UCSD-AML1 (cell line): ENCODE measurements at regions not wholly inside any gene's neighbourhood (a gene's known extent, or its start where the extent isn't known, plus 50 kb on each side); places are given as distances from the start of the nearest gene placed in this dataset.

Source experiments
- DNase-seq: peaks from one replicate; lab custom pipeline; 2025; ENCODE audit not compliant: unreplicated experiment; lab: John Stamatoyannopoulos, UW

DNA sequence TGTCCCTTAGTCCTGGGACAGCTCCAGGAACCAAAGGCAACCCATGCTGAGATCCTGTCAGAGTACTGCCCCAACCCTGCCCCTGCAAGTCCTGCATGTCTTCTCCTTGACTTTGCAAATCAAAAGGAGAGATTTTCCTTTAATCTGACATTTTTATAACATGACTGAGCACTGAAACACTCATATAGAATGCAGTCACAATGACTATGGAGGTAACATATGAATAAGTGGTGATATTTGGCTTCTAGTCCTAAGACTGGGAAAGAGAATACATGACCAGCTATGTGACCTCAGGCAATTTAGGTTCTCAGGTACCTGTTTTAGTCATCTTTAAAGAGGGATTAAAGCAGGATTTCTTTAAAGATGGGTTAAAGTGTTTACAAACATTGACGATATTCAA, 941.6 kb upstream of the CDH8 start:
- no peak for DNase-seq

DNA sequence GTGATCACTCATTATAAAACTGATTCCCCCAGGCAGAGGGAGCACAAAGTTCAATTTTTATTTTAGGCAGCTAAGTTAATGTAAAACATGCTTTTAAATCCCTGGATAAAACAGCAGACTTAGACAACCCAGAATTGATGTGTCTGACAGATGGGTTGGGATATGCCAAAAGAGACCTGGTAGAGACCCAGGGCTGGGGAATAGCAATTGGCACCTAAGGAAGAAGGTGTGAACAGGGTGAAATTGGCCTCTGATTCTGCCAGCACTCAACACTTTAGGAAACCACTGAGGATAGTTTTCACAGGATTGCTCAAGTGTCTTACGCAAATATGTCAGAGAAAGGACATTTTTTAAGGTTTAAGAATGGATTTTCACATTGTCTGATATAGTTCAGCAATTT, 938.2 kb upstream of the CDH8 start:
- no peak for DNase-seq

DNA sequence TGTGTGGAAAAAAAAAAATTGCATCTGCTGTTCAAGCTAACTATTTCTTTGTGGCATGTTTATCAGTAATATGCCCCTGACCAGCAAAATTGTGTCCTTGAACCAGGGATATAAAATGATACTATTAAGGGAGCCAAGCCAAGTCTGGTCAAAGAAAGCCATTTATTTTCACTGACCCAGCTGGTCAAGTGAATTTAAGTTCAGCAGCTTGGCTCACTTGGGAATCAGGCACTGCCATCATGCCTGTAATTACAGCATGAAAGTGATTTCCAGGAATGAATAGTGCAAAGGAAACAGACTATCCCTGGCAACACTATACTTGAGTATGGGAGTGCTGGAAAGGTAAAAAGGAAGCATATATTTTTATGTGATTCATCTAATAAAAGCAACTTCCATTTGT, 934.6 kb upstream of the CDH8 start:
- DNase-seq = no peak

DNA sequence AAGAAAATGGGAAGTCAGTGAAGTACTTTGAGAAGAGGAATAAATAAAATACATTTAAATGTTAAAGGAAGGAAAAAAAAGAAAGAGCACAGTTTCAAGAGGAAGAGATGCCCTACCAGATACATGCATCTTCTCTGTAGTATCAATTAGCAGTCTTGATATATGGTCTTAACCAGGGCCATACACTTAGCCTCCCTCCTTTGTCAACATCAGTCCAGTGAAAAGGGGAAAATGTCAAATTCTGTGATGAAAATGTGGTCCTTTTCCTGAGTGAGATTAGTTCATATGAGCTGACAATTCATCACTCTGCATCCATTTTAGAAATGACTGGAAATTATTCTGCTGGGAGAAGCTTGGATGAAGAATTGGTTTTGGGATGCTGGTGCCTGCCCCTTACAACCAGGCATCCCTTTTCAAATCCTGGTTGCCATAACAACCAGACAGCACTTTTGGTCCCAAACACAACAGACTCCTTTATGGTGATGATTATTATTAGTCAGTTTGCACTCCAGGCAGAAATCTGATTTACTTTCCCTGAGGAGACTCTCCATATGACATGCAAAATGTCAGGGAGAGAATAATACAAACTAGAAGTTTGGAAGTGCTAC, 933.6 kb upstream of the CDH8 start:
- no peak for DNase-seq

DNA sequence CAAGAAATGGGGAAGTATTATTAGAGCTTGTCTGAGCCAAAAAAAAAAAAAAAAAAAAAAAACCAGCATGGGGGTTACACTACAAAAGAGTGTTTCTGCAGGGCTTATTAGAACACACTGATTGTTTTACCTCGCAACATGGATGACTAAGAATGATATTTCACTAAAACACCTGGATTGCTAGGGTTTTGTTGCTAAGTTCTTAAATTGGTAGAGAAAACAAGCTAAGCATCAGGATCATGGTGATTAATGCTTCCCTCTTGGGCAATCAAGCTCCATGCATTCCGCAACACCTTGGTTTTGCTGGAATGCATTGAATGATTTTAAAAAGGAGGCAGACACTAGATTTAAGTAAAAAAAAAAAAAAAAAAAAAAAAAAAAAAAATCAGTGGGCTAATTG, 931.4 kb upstream of the CDH8 start:
- DNase-seq = no peak

DNA sequence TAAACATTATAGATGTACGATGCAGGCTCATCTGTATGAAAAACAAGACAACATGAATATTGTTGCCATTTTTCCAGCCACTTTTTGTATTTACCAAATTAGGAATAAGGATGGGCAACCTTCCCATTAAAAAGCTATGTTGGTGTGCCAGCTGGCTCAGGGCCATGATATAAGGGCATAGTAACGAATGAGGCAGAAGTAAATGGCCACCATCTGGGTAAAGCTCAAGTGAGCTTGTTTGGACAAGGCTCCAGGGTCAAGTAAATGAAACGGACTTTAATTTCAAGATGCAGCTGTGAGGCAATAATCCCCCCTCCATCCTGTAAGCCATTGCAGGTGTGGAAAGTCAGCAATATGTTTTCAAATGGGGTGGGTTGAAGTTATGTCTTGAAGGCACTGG, 930.9 kb upstream of the CDH8 start:
- no peak for DNase-seq

DNA sequence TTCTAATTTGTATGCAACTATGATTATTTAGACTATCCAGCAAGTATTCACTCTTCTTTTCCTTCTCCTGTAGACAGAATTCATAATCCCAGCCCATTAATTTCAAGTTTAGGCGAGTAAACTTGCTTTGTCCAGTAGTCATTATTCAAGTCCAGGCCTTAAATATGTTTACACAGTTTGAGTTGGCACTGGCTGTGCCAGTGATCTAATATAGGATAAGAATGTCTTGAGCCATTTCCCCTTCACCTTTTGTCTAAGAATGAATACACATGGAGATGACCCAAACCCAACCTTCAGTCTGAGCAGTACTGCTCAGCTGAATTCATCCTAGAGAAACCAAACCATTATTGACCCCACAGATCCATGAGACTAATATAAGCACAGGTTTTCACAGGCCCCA, 930.4 kb upstream of the CDH8 start:
- DNase-seq = no peak

DNA sequence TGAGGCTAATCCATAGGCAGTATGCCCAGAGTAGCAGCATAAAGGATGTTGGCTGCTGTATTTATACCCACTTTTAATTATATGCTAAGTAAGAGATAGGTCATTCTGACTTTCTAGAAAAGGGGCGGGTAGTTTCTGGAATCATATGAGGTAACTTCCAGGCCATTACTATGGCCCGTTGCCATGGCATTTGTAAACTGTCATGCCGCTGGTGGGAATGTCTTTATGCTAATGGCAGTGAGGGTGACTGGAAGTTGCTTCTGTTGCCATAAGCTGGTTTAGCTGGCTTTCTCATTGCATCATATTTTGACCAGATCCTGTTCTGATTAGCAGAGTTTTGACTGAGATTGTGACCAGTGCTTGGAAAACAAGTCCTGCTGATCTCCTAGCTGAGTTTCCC, 929.6 kb upstream of the CDH8 start:
- DNase-seq = no peak

DNA sequence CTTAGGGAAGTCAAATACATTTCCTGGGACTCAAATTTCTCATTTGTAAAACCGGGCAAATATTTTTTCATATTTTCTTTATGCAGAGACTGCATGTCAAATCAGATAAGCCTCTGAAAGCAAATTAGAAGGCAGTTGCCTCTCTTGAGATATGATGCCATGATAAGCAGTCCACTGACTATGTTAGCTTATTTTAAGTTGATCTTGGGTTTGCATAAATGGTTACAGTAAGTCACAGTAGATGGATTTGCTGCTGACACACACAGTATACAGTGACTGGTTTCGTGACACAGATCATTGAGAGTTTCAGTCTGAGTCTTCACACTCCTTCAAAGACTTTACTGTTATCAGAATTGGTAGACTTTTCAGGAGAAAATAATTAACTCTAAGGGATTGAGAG, 927.6 kb upstream of the CDH8 start:
- DNase-seq = no peak

DNA sequence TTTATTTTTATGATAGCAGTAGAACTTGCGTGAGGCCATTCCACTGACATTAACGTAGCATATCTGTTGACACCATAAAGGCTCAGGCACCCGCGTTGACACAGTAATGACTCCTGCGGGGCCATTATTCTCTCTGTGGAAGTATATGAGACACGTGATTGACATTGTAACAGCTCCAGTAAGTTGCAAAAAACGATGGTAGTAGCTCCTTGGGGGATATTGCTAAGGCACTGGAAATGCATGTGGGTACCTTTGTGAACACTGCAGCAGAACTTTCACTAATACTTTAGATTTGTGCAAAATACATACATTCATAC, 918.8 kb upstream of the CDH8 start:
- no peak for DNase-seq

DNA sequence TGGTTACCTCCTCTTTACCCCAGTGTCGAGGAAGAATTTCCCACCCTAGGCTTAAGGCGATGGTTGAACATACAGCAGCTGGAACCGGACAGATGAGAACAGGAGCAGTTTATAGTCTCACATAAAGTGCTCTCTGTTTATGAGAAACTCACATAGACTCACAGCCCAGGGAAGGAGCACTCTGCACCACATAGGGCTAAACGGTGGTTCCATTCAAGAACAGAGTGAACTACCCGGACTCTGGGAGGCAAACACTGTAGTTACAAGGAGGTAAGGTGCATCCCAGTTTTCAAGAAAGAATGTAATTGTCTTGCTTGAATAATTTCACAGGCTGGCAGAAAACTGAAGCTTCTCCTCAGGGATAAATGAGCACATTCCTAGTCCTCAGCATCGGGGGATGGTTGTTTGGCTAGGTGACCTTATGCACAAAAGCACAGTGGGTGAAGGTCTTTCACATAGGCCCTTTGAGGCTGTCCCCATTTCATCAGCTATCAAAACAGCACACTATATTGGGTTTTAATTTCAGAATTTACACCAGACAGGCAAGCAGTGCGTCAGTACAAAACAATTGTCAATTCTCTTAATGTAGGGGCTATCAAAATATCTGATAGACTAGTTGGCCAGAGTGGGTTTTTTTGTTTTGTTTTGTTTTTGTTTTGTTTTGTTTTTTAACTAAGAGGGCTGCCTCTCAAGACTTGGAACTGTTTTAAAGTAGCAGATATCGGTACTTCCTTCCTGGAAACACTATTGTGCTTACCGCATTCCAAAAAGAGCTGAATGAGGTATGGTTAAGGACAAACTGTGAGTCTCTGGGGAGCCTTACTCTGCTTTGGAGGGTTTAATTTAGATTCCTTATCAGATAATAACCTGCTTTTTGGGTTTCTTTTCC, 918.1 kb upstream of the CDH8 start:
- no peak for DNase-seq

DNA sequence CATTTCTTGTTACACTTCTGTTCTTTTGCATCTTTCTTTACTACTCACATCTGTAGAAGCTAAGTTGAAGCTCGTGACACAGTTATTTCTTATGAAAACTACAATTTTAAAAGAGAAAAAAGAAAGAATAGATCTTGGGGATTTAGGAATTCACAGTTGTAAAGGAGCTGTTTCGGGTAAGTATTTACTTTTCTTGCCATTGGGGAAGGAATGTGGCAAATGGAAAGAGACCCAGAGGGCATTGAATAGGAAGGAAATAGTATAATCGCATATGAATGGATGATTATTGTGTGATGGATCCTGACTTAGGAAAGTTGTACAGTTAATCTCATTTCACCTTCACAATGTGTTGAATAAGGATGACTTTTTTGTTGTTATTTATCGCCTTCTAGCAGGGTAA, 914.1 kb upstream of the CDH8 start:
- no peak for DNase-seq

DNA sequence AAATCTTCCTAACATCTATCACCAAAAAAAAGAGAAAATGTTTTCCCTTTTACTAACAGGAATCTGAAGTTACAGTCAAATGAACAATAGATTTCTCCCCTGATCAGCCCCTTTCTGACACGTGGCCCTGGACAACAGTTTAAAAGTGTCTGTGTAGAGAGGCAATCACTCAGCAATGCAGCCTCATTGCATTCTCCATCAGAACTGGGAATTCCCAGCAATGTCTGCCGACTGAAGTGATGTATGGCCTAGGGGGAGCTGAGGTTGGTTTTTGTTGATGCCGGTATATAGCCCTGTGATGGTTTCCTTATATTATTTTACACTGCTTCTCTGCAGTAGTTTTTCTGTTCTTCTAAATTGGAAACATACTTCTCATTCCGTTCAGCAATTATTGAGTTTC, 904.3 kb upstream of the CDH8 start:
- no peak for DNase-seq

DNA sequence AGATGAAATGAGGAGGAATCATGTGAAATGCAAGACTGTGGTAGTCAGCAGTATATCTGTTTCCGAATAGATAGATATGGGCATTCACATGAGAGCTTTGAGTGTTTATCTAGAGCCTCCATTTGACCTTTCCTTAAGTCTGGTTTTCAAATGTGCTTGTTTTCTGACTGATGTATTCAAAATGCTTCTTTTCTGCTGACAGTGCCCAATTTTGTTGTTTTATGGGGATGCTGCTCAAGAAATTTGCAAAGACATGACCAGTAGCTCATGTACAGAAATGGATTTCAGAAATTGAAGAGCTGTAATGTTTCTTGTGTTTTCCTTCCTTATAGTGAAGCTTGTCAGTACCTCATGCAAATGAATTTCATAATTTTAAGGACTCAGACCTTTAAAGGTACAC, 903.4 kb upstream of the CDH8 start:
- no peak for DNase-seq

DNA sequence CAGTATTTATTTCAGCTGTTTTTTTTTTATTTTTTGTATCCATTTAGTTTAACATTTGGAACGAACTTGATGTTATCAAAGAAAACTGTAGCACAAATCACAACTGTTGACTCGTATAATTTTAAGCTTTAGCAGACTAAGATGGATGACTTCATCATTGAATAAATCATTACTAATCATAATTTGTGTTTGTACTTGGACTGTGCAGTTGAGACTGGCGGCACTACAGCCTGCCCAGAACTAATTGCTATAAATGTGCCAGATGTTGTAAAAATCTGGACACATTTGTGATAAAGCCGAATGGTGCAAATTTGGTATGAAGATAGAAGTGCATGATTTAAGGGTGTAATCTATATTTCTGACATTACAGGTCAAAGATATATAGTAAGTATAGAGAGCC, 897.7 kb upstream of the CDH8 start:
- no peak for DNase-seq

DNA sequence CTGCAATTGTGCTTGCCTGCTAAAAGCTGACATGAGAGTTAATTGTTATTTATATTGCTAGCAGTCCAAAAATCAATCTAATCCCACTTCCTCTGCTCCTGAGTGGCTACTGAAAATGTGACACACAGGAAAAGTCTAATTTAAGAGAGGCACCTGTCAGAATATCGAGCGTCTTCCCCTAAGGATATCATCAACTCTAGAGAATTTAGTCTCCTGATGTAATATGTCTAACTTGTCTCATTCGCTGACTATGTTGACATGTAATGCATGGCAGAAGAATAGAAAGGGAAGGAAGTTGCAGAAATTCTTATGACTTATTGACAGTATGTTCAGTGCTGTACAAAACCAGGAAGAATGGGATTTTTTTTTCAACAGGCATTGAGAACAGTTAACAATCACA, 893.4 kb upstream of the CDH8 start:
- DNase-seq = no peak

DNA sequence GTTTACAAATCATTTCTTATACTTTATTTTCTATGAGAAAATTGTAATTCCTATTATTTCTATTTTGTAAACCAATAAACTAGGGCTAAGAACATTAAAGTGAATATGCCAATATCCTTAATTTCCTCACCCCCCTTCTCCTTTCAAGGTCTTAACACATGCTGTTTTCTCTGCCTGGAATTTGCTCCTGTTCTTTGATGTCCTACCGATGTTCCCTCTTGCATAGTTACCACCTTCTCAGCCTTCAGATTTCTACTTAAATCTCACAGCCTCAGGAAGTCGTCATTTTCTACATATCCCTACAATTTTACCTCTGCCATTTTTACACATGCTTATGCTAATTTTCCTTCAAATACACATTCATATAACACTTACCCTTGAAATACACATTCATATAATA, 890.9 kb upstream of the CDH8 start:
- no peak for DNase-seq

DNA sequence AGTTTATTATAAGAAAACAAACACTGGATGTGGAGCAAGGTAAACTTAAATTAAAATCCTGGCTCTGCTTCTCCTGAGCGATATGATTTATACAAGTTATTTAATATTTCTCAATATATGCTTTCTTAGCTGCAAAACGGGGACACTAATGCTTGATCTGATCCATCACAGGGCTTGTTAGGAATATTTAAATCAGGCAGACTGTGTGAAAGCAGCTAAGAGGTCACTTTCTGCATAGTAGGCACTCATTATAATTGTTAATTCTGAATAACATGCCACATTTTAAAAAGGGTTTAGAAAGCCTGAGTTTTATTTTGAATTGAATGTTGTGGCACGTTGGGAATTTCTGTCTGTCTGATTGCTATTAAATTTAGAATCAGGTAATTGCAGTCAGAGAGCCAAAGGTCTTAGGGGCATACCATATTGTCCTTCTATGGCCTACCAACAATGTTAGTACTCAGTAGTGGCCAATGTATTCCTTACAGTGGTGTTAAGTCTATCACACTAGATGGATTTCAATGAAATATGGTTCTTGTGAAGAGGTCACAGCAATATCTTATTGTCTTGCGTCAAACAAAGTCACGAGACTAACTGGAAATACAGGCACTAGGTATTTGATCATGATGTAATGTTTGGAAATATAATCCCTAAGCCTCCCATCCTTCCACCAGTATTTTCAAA, 890.0 kb upstream of the CDH8 start:
- no peak for DNase-seq

DNA sequence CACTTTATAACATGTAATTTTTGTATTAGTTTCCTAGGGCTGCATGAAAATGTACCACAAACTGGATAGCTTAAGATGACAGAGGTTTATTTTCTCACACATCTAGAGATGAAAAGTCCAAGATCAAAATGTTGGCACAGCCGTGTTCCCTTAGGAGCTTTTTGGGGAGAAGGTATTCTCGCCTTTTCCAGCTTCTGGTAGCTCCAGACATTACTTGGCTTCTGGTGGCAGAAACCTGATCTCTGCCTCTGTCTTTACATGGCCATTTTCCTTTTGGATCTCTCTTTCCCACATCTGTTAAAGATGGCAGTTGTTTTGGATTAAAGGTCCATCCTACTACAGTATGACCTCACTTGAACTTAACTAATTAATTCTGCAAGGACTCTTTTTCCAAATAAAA, 885.7 kb upstream of the CDH8 start:
- no peak for DNase-seq

DNA sequence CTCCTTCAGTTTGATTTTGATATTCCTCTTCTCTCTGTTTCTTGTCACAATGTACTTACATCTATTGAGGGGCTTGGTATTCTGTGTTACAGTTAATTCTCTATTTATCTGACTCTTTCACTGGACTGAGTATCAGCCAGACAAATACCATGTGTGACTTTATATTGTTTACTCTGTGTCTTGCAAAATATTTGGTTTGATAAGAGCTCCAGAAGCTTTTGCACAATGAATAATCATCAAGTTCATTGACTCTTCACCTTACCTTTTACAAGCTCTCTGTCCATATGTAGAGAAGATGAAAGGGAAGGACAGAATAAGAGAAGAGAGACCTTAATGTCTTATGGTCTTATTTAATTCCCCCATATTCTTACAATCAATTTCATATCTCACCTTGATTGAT, 877.7 kb upstream of the CDH8 start:
- DNase-seq = no peak

DNA sequence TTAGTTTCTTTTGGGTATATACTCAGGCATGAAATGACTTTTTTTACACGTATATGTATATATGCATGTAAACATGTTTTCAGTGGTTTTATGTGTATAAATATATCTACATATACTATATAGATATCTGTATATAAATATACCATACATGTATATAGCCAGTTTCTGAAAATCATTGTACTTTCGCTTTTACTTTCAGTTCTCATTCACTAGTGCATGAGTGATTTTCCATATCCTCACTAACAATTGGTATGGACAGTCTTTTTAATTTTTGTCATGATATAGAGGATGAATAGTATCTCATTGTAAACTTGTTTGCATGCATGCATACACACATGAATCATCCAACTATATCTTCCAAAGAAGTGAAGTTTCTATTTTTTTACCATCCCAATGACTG, 877.1 kb upstream of the CDH8 start:
- DNase-seq = no peak

DNA sequence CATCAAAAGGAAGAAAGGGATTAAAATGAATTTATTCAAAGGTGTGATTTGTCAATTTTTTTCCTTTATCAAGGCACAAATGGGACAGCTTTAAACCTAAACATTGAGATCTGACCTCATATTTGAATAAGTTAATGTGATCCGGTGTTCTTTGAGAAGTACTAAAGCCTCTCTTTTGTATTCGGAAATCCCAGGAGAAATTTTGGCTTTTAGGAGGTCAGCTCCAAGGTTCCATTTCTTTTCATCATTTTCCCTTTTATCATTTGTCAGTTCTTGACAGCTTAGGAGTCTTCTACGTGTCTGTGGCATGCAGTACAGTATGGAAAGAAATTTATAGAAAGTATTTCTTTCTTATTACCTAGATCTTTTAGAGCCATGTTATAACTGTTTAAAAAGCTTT, 873.4 kb upstream of the CDH8 start:
- no peak for DNase-seq

DNA sequence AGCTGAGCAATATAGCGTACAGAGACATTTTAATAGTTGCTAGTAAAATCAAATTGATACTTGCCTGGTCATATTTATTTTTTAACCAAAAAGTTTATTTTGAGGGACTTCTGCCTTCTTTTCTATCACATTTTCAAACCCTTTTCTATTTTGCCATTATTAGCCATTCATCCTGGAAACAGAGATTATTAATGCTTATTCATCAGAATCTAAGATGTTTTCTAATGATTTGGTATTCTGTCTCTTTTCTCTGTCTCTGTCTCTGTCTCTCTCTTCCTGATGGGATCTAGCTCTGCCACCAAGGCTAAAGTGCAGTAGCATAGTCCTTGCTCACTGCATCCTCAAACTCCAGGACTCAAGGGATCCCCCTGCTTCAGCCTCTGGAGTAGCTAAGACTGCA, 871.3 kb upstream of the CDH8 start:
- no peak for DNase-seq
